ENCODE measurements at regions not wholly inside any gene's neighbourhood (a gene's known extent, or its start where the extent isn't known, plus 50 kb on each side); places are given as distances from the start of the nearest gene placed in this dataset.
A peak's percentile ranks its signal among the peaks of the same experiment; 100 is the strongest.

DNA sequence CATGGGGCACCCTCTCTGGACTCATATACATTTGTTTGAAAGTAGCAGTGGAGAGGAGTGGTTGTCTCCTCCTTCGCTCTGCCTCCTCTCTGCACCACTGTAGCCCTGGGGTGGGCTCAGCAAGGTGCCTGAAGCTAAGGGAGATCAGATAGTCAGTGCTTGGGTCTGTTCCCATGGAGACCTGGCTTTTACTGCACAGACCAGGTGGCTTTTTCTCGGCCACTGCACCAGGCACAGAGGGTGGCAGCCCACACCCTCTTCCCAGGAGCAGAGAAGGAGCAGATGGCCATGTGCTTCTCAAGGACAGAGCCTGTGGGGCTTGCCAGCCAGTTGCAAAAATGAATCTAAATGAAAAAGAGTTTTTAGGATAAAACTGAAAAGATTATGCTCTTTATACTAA, 123.4 kb upstream of the KCNK1 start:
- H3K4me1 ChIP-seq: no peaks in the 10 kb centered on the region
- no peaks in the 10 kb centered on the region for H3K36me3 ChIP-seq
- no peak overlapping the region for H3K27ac ChIP-seq
- H3K27me3 ChIP-seq: no peaks in the 10 kb centered on the region
- intact Hi-C loops (cut with DNase I; ENCODE audit: low total_unique reads): no loop called here
- WGBS, 5 donors: 53 to 72% (median 66%) methylated on average over 2 of the region's 2 CpGs
- DNase-seq: peak in 1 of 2 donors; percentile 38
- no peaks in the 10 kb centered on the region for H3K9me3 ChIP-seq
- H3K4me3 ChIP-seq: no peak overlapping the region
- TF ChIP-seq POLR2AphosphoS5 (IDR thresholded peaks at IDR 0.05) (no peak), EP300 (IDR thresholded peaks at IDR 0.05) (no peak), POLR2A (IDR thresholded peaks at IDR 0.05) (no peak)
- TF ChIP-seq, protein P1, sequence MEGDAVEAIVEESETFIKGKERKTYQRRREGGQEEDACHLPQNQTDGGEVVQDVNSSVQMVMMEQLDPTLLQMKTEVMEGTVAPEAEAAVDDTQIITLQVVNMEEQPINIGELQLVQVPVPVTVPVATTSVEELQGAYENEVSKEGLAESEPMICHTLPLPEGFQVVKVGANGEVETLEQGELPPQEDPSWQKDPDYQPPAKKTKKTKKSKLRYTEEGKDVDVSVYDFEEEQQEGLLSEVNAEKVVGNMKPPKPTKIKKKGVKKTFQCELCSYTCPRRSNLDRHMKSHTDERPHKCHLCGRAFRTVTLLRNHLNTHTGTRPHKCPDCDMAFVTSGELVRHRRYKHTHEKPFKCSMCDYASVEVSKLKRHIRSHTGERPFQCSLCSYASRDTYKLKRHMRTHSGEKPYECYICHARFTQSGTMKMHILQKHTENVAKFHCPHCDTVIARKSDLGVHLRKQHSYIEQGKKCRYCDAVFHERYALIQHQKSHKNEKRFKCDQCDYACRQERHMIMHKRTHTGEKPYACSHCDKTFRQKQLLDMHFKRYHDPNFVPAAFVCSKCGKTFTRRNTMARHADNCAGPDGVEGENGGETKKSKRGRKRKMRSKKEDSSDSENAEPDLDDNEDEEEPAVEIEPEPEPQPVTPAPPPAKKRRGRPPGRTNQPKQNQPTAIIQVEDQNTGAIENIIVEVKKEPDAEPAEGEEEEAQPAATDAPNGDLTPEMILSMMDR (IDR thresholded peaks at IDR 0.05): no peak

DNA sequence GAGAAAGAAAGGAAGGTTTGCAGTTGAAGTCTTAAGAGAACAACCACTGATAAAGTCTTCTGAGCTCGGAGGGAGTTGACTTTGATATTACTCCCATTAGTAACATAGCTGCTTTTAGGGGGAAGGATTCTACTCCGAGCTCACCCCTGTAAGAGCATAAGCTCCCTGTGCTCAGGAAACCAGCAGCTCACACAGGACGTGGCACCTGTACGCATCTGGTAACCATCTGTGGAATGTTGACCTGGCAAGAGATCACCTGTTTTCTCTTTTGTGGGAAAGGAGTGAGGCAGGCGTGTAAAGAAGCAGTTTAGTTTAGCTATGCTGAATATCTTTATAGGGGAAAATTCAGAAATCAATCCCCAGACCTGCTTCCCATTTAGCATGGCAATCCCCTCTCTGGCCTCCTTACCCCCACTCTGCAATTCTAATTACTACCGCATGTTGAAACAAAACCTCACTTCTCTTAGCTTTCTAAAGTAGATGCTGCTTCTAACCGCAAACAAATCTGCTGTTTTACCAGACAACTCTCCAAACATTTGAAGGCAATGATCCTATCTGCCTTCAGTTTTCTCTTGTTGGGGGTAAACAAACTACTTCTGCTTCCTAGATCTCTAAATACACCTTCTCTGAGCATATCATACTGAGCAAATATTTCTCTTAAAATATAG, 121.8 kb upstream of the KCNK1 start:
- Histone ChIP-seq H3K9me3 (no peaks in the 10 kb centered on the region), H3K4me3 (no peak overlapping the region), H3K27ac (no peak overlapping the region), H3K36me3 (no peaks in the 10 kb centered on the region), H3K27me3 (no peaks in the 10 kb centered on the region), H3K4me1 (no peaks in the 10 kb centered on the region)
- no peak for TF ChIP-seq POLR2AphosphoS5 (IDR thresholded peaks at IDR 0.05)
- TF ChIP-seq, protein P1 (IDR thresholded peaks at IDR 0.05): no peak
- no peak for TF ChIP-seq POLR2A (IDR thresholded peaks at IDR 0.05)
- no peak for TF ChIP-seq EP300 (IDR thresholded peaks at IDR 0.05)
- no peak for DNase-seq
- 36 to 54% (median 41%) methylated on average over 7 of the region's 7 CpGs for WGBS, 5 donors
- intact Hi-C loops (cut with DNase I; ENCODE audit: low total_unique reads): no loop called here

DNA sequence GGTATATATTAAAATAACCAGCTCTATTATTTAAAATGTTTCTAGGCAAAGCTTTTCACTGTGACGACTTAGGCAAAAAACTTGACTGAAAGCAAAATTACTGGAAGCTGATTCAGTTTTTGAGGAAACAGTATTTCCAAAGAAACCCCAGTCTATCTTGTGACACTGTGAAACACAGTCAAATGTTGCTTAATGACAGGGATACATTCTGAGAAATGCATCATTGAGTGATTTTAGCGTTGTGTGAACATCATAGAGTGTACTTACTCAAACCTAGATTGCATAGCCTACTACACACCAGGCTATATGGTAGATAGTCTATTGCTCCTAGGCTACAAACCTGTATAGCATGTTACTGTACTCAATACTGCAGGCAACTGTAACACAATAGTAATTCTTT, 116.9 kb upstream of the KCNK1 start:
- TF ChIP-seq POLR2A (IDR thresholded peaks at IDR 0.05): no peak
- TF ChIP-seq EP300 (IDR thresholded peaks at IDR 0.05): no peak
- TF ChIP-seq POLR2AphosphoS5 (IDR thresholded peaks at IDR 0.05): no peak
- TF ChIP-seq, protein P1 (IDR thresholded peaks at IDR 0.05): no peak
- 71 to 89% (median 83%) methylated on average over 2 of the region's 2 CpGs for WGBS, 5 donors
- no peaks in the 10 kb centered on the region for H3K4me1 ChIP-seq
- H3K36me3 ChIP-seq: no peaks in the 10 kb centered on the region
- no peak overlapping the region for H3K4me3 ChIP-seq
- intact Hi-C loops (cut with DNase I; ENCODE audit: low total_unique reads): no loop called here
- H3K9me3 ChIP-seq: no peaks in the 10 kb centered on the region
- no peaks in the 10 kb centered on the region for H3K27me3 ChIP-seq
- H3K27ac ChIP-seq: no peak overlapping the region
- no peak for DNase-seq

DNA sequence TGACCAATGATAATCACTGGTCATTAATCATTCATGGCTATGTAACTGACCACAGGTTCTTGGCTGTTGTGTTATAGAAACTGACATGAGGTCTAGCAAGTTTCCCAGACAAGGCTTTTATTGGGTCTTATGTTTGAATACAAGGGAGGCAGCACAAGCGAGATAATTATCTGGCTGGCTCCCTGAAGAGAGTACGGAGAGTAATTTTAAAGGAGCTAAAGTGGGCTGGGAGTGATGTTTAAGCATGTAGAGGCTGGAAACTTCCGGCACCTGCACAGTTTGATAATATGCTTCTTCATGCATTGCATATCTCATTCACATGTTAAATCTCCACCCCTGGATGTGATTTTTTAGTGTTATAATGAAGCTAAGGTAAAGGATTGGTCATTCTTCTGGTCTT, 116.2 kb upstream of the KCNK1 start:
- 69 to 79% (median 76%) methylated on average over 3 of the region's 3 CpGs for WGBS, 5 donors
- Histone ChIP-seq H3K4me1 (no peaks in the 10 kb centered on the region), H3K36me3 (no peaks in the 10 kb centered on the region), H3K4me3 (no peak overlapping the region), H3K9me3 (no peaks in the 10 kb centered on the region), H3K27ac (no peak overlapping the region), H3K27me3 (no peaks in the 10 kb centered on the region)
- TF ChIP-seq EP300 (IDR thresholded peaks at IDR 0.05): no peak
- TF ChIP-seq, protein P1 (IDR thresholded peaks at IDR 0.05): no peak
- no peak for TF ChIP-seq POLR2AphosphoS5 (IDR thresholded peaks at IDR 0.05)
- no peak for TF ChIP-seq POLR2A (IDR thresholded peaks at IDR 0.05)
- DNase-seq: no peak
- intact Hi-C loops (cut with DNase I; ENCODE audit: low total_unique reads): no loop called here
